Ovary (tissue), 3 donors: ENCODE measurements at regions not wholly inside any gene's neighbourhood (a gene's known extent, or its start where the extent isn't known, plus 50 kb on each side); places are given as distances from the start of the nearest gene placed in this dataset.

ENCODE experiments used
- EP300 ChIP-seq: sonication (generic); formaldehyde crosslinking; IDR thresholded peaks from one replicate; pipeline ENCODE4 v1.6.1; 2017; ENCODE audit warnings: antibody characterized with exemption
- POLR2A ChIP-seq: fragments of 450-650 bp; IDR thresholded peaks from one replicate; pipeline ENCODE4 v1.6.1; 2017; ENCODE audit warnings: antibody characterized with exemption, mild to moderate bottlenecking, moderate library complexity
- TF ChIP-seq, protein P1 (sequence below), 3 donors: fragments of 450-650 bp in 2 of 3; fragments of 200-600 bp in 1 of 3; IDR thresholded peaks; one replicate each; pipeline versions ENCODE4 v1.5.1 to v1.8.0; 2016 to 2022; ENCODE audit warnings: antibody characterized with exemption in 3 of 3, mild to moderate bottlenecking in 1 of 3
- donor health status: DM: no; HTN: no; CAD: no.

DNA sequence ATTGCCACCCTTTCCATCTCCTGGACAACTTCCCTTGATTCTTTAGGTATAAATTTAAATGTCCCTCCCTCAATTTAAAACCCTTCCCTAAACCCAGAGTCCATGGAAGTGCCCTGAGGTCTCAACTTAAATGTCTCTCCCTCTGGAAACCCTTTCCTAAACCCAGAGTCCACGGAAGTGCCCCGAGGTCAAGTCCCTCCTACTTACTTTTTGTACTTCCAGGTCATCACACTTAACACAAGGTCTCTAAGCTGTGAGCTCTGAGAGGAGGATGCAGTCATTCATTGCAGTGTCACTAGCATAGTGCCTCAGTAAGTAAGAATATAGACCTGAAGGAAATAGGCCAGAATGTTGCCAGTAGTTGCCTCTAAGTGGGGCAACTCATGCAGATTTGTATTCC, 78.2 kb upstream of the BNC1 start:
- TF ChIP-seq, protein P1, sequence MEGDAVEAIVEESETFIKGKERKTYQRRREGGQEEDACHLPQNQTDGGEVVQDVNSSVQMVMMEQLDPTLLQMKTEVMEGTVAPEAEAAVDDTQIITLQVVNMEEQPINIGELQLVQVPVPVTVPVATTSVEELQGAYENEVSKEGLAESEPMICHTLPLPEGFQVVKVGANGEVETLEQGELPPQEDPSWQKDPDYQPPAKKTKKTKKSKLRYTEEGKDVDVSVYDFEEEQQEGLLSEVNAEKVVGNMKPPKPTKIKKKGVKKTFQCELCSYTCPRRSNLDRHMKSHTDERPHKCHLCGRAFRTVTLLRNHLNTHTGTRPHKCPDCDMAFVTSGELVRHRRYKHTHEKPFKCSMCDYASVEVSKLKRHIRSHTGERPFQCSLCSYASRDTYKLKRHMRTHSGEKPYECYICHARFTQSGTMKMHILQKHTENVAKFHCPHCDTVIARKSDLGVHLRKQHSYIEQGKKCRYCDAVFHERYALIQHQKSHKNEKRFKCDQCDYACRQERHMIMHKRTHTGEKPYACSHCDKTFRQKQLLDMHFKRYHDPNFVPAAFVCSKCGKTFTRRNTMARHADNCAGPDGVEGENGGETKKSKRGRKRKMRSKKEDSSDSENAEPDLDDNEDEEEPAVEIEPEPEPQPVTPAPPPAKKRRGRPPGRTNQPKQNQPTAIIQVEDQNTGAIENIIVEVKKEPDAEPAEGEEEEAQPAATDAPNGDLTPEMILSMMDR (IDR thresholded peaks at IDR 0.05) = no peak
- TF ChIP-seq POLR2A (no peak), EP300 (no peak)
